22Rv1 (cell line): ENCODE measurements at regions not wholly inside any gene's neighbourhood (a gene's known extent, or its start where the extent isn't known, plus 50 kb on each side); places are given as distances from the start of the nearest gene placed in this dataset.

Experiments used
- H3K27ac ChIP-seq: fragments of 450-650 bp; 2 replicates; pipeline ENCODE4 v1.5.1; 2017
- CTCF ChIP-seq: fragments of 450-650 bp; IDR thresholded peaks from 2 replicates; pipeline ENCODE4 v1.5.1; 2017; ENCODE audit warnings: mild to moderate bottlenecking
- ZFX ChIP-seq: fragments of 450-650 bp; IDR thresholded peaks from 2 replicates; pipeline ENCODE4 v1.6.1; 2017; ENCODE audit warnings: antibody characterized with exemption, borderline replicate concordance

- no peak overlapping the region for H3K27ac ChIP-seq
- TF ChIP-seq ZFX (no peak), CTCF (no peak)
Measured at GRCh38 chr13:80180740-80181355, 160.1 kb downstream of the SPRY2 start.

- no peak for TF ChIP-seq CTCF
- H3K27ac ChIP-seq: no peak overlapping the region
Measured at GRCh38 chr13:80177327-80177726, 163.6 kb downstream of the SPRY2 start.

GRCh38 chr13:80173224-80173623 is 167.7 kb downstream of the SPRY2 start:
- no peak for TF ChIP-seq ZFX
- no peak for TF ChIP-seq CTCF
- no peak overlapping the region for H3K27ac ChIP-seq

GRCh38 chr13:80171096-80171495 is 169.8 kb downstream of the SPRY2 start:
- TF ChIP-seq CTCF (no peak), ZFX (no peak)
- no peak overlapping the region for H3K27ac ChIP-seq

GRCh38 chr13:80168089-80168850 is 172.7 kb downstream of the SPRY2 start:
- TF ChIP-seq ZFX (no peak), CTCF (no peak)
- no peak overlapping the region for H3K27ac ChIP-seq

- TF ChIP-seq ZFX (no peak), CTCF (no peak)
- H3K27ac ChIP-seq: no peak overlapping the region
Measured at GRCh38 chr13:80166352-80166751, 174.6 kb downstream of the SPRY2 start.

- no peak overlapping the region for H3K27ac ChIP-seq
- no peak for TF ChIP-seq CTCF
- no peak for TF ChIP-seq ZFX
Measured at GRCh38 chr13:80164462-80164861, 176.5 kb downstream of the SPRY2 start.
